GM23338 (cell line): ENCODE measurements at regions not wholly inside any gene's neighbourhood (a gene's known extent, or its start where the extent isn't known, plus 50 kb on each side); places are given as distances from the start of the nearest gene placed in this dataset.

Experiments used
- ATAC-seq: fragments of 200-7000 bp; cut with Tn5 transposase; 3 replicates; pipeline ENCODE4 v1.9.1; 2020
- DNase-seq: peaks from one replicate; pipeline ENCODE4 v3.0.0-alpha.2; 2015; ENCODE audit warnings: low spot score
- H2AFZ ChIP-seq: fragments of 200-600 bp; sonication (generic); 2 replicates; pipeline ENCODE4 v1.8.0; 2016; ENCODE audit warnings: antibody characterized with exemption, mild to moderate bottlenecking, moderate library complexity
- H3F3A ChIP-seq: fragments of 200-600 bp; sonication (generic); replicated peaks from 2 replicates; pipeline ENCODE4 v1.8.0; 2017; ENCODE audit warnings: antibody characterized with exemption, mixed run types, low read depth
- H3K27ac ChIP-seq: fragments of 200-600 bp; sonication (generic); 2 replicates; pipeline ENCODE4 v1.6.1; 2016; ENCODE audit warnings: low read depth
- H3K27me3 ChIP-seq: fragments of 200-600 bp; sonication (generic); 2 replicates; pipeline ENCODE4 v1.8.0; 2016; ENCODE audit warnings: mild to moderate bottlenecking, mixed run types, moderate library complexity; ENCODE audit not compliant: insufficient read depth
- H3K36me3 ChIP-seq: fragments of 200-600 bp; sonication (generic); 2 replicates; pipeline ENCODE4 v1.8.0; 2016; ENCODE audit warnings: mild to moderate bottlenecking; ENCODE audit not compliant: insufficient read depth
- H3K4me1 ChIP-seq: fragments of 200-600 bp; sonication (generic); 2 replicates; pipeline ENCODE4 v1.8.0; 2016; ENCODE audit warnings: mild to moderate bottlenecking, moderate library complexity; ENCODE audit not compliant: insufficient read depth
- H3K4me2 ChIP-seq: fragments of 200-600 bp; sonication (generic); 2 replicates; pipeline ENCODE4 v1.7.1; 2017; ENCODE audit warnings: mixed run types
- H3K4me3 ChIP-seq: fragments of 200-600 bp; sonication (generic); 2 replicates; pipeline ENCODE4 v1.6.1; 2016; ENCODE audit warnings: mixed run types
- H3K79me2 ChIP-seq: fragments of 200-600 bp; sonication (generic); replicated peaks from 2 replicates; pipeline ENCODE4 v1.8.0; 2017; ENCODE audit warnings: mild to moderate bottlenecking; ENCODE audit not compliant: insufficient read depth
- H3K9me2 ChIP-seq: fragments of 200-600 bp; sonication (generic); 2 replicates; pipeline ENCODE4 v1.8.0; 2017; ENCODE audit not compliant: insufficient read depth
- H4K20me1 ChIP-seq: fragments of 200-600 bp; sonication (generic); replicated peaks from 2 replicates; pipeline ENCODE4 v1.8.0; 2017; ENCODE audit warnings: mild to moderate bottlenecking; ENCODE audit not compliant: insufficient read depth
- H3K27ac Mint-ChIP-seq: 2 replicates; pipeline ENCODE4 v1.8.0; 2020; ENCODE audit warnings: inconsistent platforms, mild to moderate bottlenecking, moderate library complexity, mixed read lengths
- H3K27me3 Mint-ChIP-seq: 3 replicates; pipeline ENCODE4 v1.8.0; 2022; ENCODE audit warnings: low read depth, mild to moderate bottlenecking, moderate library complexity, mixed read lengths, inconsistent platforms; ENCODE audit not compliant: insufficient read depth, poor library complexity
- H3K36me3 Mint-ChIP-seq: 3 replicates; pipeline ENCODE4 v1.8.0; 2021; ENCODE audit warnings: low read depth, mild to moderate bottlenecking, inconsistent platforms, moderate library complexity, mixed read lengths
- H3K4me1 Mint-ChIP-seq: 3 replicates; pipeline ENCODE4 v1.8.0; 2020; ENCODE audit warnings: mild to moderate bottlenecking, inconsistent platforms, mixed read lengths
- H3K4me3 Mint-ChIP-seq: 3 replicates; pipeline ENCODE4 v1.8.0; 2021; ENCODE audit warnings: moderate library complexity, mild to moderate bottlenecking, inconsistent platforms, mixed read lengths
- H3K9me3 Mint-ChIP-seq: 3 replicates; pipeline ENCODE4 v1.8.0; 2020; ENCODE audit warnings: moderate library complexity, mild to moderate bottlenecking, inconsistent platforms, mixed read lengths
- CREB1 ChIP-seq: fragments of 250-450 bp; sonication (Bioruptor Pico); IDR thresholded peaks from 2 replicates; pipeline ENCODE4 v1.5.0; 2020; ENCODE audit warnings: low read depth, mild to moderate bottlenecking, moderate library complexity
- CTCF ChIP-seq, 2 experiments: fragments of 200-600 bp in 1 of 2; sonication (generic) in 1 of 2; conservative IDR thresholded peaks; 2 replicates each; pipeline versions ENCODE4 v1.5.1 to v1.6.1; 2016 to 2017; ENCODE audit warnings: antibody characterized with exemption in 2 of 2, low read depth in 2 of 2, mild to moderate bottlenecking in 2 of 2, moderate library complexity in 1 of 2
- ETS1 ChIP-seq: IDR thresholded peaks from 2 replicates; pipeline ENCODE4 v1.6.1; 2016; ENCODE audit warnings: antibody characterized with exemption
- EZH2 ChIP-seq: fragments of 200-600 bp; sonication (generic); IDR thresholded peaks from one replicate; pipeline ENCODE4 v1.8.0; 2017; ENCODE audit warnings: antibody characterized with exemption, mild to moderate bottlenecking, low read depth; ENCODE audit not compliant: unreplicated experiment
- EZH2phosphoT487 ChIP-seq: fragments of 200-600 bp; sonication (generic); IDR thresholded peaks from one replicate; pipeline ENCODE4 v1.8.1; 2018; ENCODE audit warnings: antibody characterized with exemption; ENCODE audit not compliant: unreplicated experiment
- JUNB ChIP-seq: IDR thresholded peaks from one replicate; pipeline ENCODE4 v1.6.1; 2016; ENCODE audit warnings: antibody characterized with exemption; ENCODE audit not compliant: unreplicated experiment
- NANOG ChIP-seq: IDR thresholded peaks from 2 replicates; pipeline ENCODE4 v1.6.1; 2016; ENCODE audit warnings: antibody characterized with exemption, borderline replicate concordance
- POLR2AphosphoS5 ChIP-seq: IDR thresholded peaks from 2 replicates; pipeline ENCODE4 v1.6.1; 2016; ENCODE audit warnings: antibody characterized with exemption, low read depth
- STAT1 ChIP-seq: IDR thresholded peaks from one replicate; pipeline ENCODE4 v1.6.1; 2016; ENCODE audit warnings: antibody characterized with exemption; ENCODE audit not compliant: unreplicated experiment
- ZNF114 ChIP-seq: fragments of 250-450 bp; sonication (Bioruptor Pico); IDR thresholded peaks from 2 replicates; pipeline ENCODE4 v1.5.0; 2020; ENCODE audit warnings: mild to moderate bottlenecking, moderate library complexity
- ZNF331 ChIP-seq: fragments of 250-450 bp; sonication (Bioruptor Pico); IDR thresholded peaks from 2 replicates; pipeline ENCODE4 v1.5.0; 2020; ENCODE audit warnings: low read depth, mild to moderate bottlenecking, moderate library complexity
- TF ChIP-seq, protein P1 (sequence below): IDR thresholded peaks from one replicate; pipeline ENCODE4 v1.6.1; 2018; ENCODE audit warnings: antibody characterized with exemption; ENCODE audit not compliant: unreplicated experiment
- TF ChIP-seq, protein P2 (sequence below): fragments of 250-450 bp; sonication (Bioruptor Pico); IDR thresholded peaks from 2 replicates; pipeline ENCODE4 v1.5.0; 2020; ENCODE audit warnings: mild to moderate bottlenecking, moderate library complexity

DNA sequence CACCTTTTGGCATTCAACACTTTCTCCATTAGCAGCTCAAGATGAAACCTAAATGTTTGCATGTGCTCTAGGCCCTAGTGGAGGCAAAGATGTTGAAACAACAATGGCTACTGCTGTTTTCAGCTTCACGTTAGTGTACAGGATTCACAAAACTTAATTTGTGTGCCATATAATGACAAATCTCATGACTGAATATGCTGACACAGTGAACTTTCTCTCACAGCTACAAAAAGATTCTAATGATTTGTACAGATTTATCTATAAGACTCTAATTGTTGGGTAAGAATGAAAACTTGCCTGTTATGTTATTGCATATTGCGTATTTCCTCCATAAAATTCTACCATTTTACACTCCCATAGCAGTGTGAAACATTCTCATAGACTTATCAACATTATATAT is 97.5 kb downstream of the CETN3 start:
- H3K36me3 ChIP-seq: no peaks in the 10 kb centered on the region
- no peaks in the 10 kb centered on the region for H3K9me2 ChIP-seq
- peaks cover 3% of the 10 kb centered on the region; the same call in 1 of the 3 replicates for H3K9me3 Mint-ChIP-seq
- DNase-seq (no peak), ATAC-seq (no peak)
- no peak overlapping the region for H3K4me2 ChIP-seq
- H3K27ac Mint-ChIP-seq: no peak overlapping the region
- peak overlapping the region; percentile 56; the same call in 1 of the 2 replicates for H2AFZ ChIP-seq
- TF ChIP-seq STAT1 (no peak), EZH2 (no peak), ETS1 (no peak), POLR2AphosphoS5 (no peak), ZNF331 (CRISPR knock-in tag) (no peak), CREB1 (no peak), EZH2phosphoT487 (no peak), CTCF (conservative IDR thresholded peaks at IDR 0.05; ENCODE audit: low read depth in 2 of 2) (no peak), JUNB (no peak), NANOG (no peak), ZNF114 (no peak)
- TF ChIP-seq, protein P1, sequence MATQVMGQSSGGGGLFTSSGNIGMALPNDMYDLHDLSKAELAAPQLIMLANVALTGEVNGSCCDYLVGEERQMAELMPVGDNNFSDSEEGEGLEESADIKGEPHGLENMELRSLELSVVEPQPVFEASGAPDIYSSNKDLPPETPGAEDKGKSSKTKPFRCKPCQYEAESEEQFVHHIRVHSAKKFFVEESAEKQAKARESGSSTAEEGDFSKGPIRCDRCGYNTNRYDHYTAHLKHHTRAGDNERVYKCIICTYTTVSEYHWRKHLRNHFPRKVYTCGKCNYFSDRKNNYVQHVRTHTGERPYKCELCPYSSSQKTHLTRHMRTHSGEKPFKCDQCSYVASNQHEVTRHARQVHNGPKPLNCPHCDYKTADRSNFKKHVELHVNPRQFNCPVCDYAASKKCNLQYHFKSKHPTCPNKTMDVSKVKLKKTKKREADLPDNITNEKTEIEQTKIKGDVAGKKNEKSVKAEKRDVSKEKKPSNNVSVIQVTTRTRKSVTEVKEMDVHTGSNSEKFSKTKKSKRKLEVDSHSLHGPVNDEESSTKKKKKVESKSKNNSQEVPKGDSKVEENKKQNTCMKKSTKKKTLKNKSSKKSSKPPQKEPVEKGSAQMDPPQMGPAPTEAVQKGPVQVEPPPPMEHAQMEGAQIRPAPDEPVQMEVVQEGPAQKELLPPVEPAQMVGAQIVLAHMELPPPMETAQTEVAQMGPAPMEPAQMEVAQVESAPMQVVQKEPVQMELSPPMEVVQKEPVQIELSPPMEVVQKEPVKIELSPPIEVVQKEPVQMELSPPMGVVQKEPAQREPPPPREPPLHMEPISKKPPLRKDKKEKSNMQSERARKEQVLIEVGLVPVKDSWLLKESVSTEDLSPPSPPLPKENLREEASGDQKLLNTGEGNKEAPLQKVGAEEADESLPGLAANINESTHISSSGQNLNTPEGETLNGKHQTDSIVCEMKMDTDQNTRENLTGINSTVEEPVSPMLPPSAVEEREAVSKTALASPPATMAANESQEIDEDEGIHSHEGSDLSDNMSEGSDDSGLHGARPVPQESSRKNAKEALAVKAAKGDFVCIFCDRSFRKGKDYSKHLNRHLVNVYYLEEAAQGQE: no peak
- TF ChIP-seq, protein P2, sequence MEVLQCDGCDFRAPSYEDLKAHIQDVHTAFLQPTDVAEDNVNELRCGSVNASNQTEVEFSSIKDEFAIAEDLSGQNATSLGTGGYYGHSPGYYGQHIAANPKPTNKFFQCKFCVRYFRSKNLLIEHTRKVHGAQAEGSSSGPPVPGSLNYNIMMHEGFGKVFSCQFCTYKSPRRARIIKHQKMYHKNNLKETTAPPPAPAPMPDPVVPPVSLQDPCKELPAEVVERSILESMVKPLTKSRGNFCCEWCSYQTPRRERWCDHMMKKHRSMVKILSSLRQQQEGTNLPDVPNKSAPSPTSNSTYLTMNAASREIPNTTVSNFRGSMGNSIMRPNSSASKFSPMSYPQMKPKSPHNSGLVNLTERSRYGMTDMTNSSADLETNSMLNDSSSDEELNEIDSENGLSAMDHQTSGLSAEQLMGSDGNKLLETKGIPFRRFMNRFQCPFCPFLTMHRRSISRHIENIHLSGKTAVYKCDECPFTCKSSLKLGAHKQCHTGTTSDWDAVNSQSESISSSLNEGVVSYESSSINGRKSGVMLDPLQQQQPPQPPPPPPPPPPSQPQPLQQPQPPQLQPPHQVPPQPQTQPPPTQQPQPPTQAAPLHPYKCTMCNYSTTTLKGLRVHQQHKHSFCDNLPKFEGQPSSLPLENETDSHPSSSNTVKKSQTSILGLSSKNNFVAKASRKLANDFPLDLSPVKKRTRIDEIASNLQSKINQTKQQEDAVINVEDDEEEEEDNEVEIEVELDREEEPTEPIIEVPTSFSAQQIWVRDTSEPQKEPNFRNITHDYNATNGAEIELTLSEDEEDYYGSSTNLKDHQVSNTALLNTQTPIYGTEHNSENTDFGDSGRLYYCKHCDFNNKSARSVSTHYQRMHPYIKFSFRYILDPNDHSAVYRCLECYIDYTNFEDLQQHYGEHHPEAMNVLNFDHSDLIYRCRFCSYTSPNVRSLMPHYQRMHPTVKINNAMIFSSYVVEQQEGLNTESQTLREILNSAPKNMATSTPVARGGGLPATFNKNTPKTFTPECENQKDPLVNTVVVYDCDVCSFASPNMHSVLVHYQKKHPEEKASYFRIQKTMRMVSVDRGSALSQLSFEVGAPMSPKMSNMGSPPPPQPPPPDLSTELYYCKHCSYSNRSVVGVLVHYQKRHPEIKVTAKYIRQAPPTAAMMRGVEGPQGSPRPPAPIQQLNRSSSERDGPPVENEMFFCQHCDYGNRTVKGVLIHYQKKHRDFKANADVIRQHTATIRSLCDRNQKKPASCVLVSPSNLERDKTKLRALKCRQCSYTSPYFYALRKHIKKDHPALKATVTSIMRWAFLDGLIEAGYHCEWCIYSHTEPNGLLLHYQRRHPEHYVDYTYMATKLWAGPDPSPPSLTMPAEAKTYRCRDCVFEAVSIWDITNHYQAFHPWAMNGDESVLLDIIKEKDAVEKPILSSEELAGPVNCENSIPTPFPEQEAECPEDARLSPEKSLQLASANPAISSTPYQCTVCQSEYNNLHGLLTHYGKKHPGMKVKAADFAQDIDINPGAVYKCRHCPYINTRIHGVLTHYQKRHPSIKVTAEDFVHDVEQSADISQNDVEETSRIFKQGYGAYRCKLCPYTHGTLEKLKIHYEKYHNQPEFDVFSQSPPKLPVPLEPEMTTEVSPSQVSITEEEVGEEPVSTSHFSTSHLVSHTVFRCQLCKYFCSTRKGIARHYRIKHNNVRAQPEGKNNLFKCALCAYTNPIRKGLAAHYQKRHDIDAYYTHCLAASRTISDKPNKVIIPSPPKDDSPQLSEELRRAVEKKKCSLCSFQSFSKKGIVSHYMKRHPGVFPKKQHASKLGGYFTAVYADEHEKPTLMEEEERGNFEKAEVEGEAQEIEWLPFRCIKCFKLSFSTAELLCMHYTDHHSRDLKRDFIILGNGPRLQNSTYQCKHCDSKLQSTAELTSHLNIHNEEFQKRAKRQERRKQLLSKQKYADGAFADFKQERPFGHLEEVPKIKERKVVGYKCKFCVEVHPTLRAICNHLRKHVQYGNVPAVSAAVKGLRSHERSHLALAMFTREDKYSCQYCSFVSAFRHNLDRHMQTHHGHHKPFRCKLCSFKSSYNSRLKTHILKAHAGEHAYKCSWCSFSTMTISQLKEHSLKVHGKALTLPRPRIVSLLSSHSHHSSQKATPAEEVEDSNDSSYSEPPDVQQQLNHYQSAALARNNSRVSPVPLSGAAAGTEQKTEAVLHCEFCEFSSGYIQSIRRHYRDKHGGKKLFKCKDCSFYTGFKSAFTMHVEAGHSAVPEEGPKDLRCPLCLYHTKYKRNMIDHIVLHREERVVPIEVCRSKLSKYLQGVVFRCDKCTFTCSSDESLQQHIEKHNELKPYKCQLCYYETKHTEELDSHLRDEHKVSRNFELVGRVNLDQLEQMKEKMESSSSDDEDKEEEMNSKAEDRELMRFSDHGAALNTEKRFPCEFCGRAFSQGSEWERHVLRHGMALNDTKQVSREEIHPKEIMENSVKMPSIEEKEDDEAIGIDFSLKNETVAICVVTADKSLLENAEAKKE (CRISPR knock-in tag): no peak
- H3K36me3 Mint-ChIP-seq: no peaks in the 10 kb centered on the region
- H3K27me3 Mint-ChIP-seq: peaks cover 2% of the 10 kb centered on the region
- H3K27me3 ChIP-seq: no peaks in the 10 kb centered on the region
- H3K4me1 Mint-ChIP-seq: peaks cover 5% of the 10 kb centered on the region; the same call in 2 of the 3 replicates
- no peak overlapping the region for H3K27ac ChIP-seq
- H4K20me1 ChIP-seq: no peaks in the 10 kb centered on the region
- no peak overlapping the region for H3K4me3 Mint-ChIP-seq
- no peak overlapping the region for H3K4me3 ChIP-seq
- no peaks in the 10 kb centered on the region for H3K79me2 ChIP-seq
- H3K4me1 ChIP-seq: no peaks in the 10 kb centered on the region
- no peaks in the 10 kb centered on the region for H3F3A ChIP-seq
